CD14-positive monocyte (primary cell): ENCODE measurements at regions not wholly inside any gene's neighbourhood (a gene's known extent, or its start where the extent isn't known, plus 50 kb on each side); places are given as distances from the start of the nearest gene placed in this dataset.

Experiments used
- DNase-seq, 3 donors: peaks; one replicate each; pipeline ENCODE4 v3.0.0-alpha.2; 2011 to 2022
- H2AFZ ChIP-seq: 2 replicates; pipeline ENCODE4 v1.6.0; 2012; ENCODE audit warnings: mild to moderate bottlenecking, low read depth, low read length, inconsistent platforms; ENCODE audit not compliant: insufficient read depth, poor library complexity, severe bottlenecking
- H3K27ac ChIP-seq, 2 donors: 1 replicate in 1 of 2; 2 replicates in 1 of 2; pipeline ENCODE4 v1.5.1; 2012 to 2013; ENCODE audit warnings: low read length in 2 of 2, control low read depth in 1 of 2, inconsistent platforms in 1 of 2, low read depth in 1 of 2, mild to moderate bottlenecking in 1 of 2
- H3K27me3 ChIP-seq, 2 donors: one replicate each; pipeline versions ENCODE4 v1.6.0 to v1.6.1; 2011 to 2013; ENCODE audit warnings: low read length in 2 of 2; ENCODE audit not compliant: control insufficient read depth in 2 of 2, insufficient read depth in 2 of 2
- H3K36me3 ChIP-seq, 2 donors: replicated peaks in 1 of 2; 1 replicate in 1 of 2; 2 replicates in 1 of 2; pipeline versions ENCODE4 v1.5.1 to v1.6.1; 2012 to 2013; ENCODE audit warnings: low read length in 2 of 2, control low read depth in 1 of 2, inconsistent platforms in 1 of 2, mild to moderate bottlenecking in 1 of 2; ENCODE audit not compliant: insufficient read depth in 2 of 2, control insufficient read depth in 1 of 2
- H3K4me1 ChIP-seq, 2 donors: 1 replicate in 1 of 2; 2 replicates in 1 of 2; pipeline versions ENCODE4 v1.5.1 to v1.6.1; 2012 to 2013; ENCODE audit warnings: low read length in 2 of 2, control low read depth in 1 of 2, inconsistent platforms in 1 of 2, mild to moderate bottlenecking in 1 of 2, moderate library complexity in 1 of 2; ENCODE audit not compliant: insufficient read depth in 2 of 2, control insufficient read depth in 1 of 2
- H3K4me2 ChIP-seq: replicated peaks from 2 replicates; pipeline ENCODE3; 2012; ENCODE audit warnings: low read length, moderate library complexity, mild to moderate bottlenecking; ENCODE audit not compliant: poor library complexity, severe bottlenecking; ENCODE audit errors: extremely low read depth
- H3K4me3 ChIP-seq, 3 experiments: fragments of 200-600 bp in 1 of 3; sonication (generic) in 1 of 3; replicated peaks in 1 of 3; 1 replicate in 2 of 3; 2 replicates in 1 of 3; pipeline ENCODE4 v1.5.1; 2011 to 2013; ENCODE audit warnings: low read length in 3 of 3, mild to moderate bottlenecking in 3 of 3, control low read depth in 2 of 3, low read depth in 2 of 3, inconsistent platforms in 1 of 3, moderate library complexity in 1 of 3
- H3K79me2 ChIP-seq: 2 replicates; pipeline ENCODE4 v1.6.0; 2012; ENCODE audit warnings: mild to moderate bottlenecking, control low read depth, inconsistent platforms, low read length, moderate library complexity; ENCODE audit not compliant: insufficient read depth
- H3K9ac ChIP-seq: 2 replicates; pipeline ENCODE4 v1.6.0; 2017; ENCODE audit warnings: low read length, mild to moderate bottlenecking; ENCODE audit not compliant: insufficient read depth, poor library complexity, severe bottlenecking
- H3K9me3 ChIP-seq, 2 donors: replicated peaks in 1 of 2; 1 replicate in 1 of 2; 2 replicates in 1 of 2; pipeline versions ENCODE4 v1.5.1 to v1.6.1; 2012 to 2013; ENCODE audit warnings: low read length in 2 of 2, control low read depth in 1 of 2; ENCODE audit not compliant: control insufficient read depth in 1 of 2, insufficient read depth in 1 of 2
- H4K20me1 ChIP-seq: 2 replicates; pipeline ENCODE4 v1.6.0; 2012; ENCODE audit warnings: mild to moderate bottlenecking, low read length, control low read depth, moderate library complexity; ENCODE audit not compliant: insufficient read depth
- H3K27ac Mint-ChIP-seq, 7 donors: one replicate each; pipeline ENCODE4 v1.8.0; 2020; ENCODE audit warnings: mild to moderate bottlenecking in 7 of 7, mixed read lengths in 7 of 7, moderate library complexity in 6 of 7, inconsistent platforms in 2 of 7
- H3K27me3 Mint-ChIP-seq, 3 donors: one replicate each; pipeline ENCODE4 v1.8.0; 2021 to 2022; ENCODE audit warnings: low read depth in 3 of 3, mild to moderate bottlenecking in 3 of 3, mixed read lengths in 3 of 3, moderate library complexity in 3 of 3, inconsistent platforms in 1 of 3
- H3K36me3 Mint-ChIP-seq, 2 donors: one replicate each; pipeline ENCODE4 v1.8.0; 2020; ENCODE audit warnings: mixed read lengths in 2 of 2, inconsistent platforms in 1 of 2, mild to moderate bottlenecking in 1 of 2
- H3K4me1 Mint-ChIP-seq: one replicate; pipeline ENCODE4 v1.8.0; 2020; ENCODE audit warnings: mild to moderate bottlenecking, mixed read lengths
- H3K4me3 Mint-ChIP-seq, 2 donors: one replicate each; pipeline ENCODE4 v1.8.0; 2020; ENCODE audit warnings: mild to moderate bottlenecking in 2 of 2, mixed read lengths in 2 of 2, moderate library complexity in 1 of 2
- H3K9me3 Mint-ChIP-seq, 7 donors: one replicate each; pipeline ENCODE4 v1.8.0; 2020 to 2022; ENCODE audit warnings: mixed read lengths in 7 of 7, mild to moderate bottlenecking in 6 of 7, moderate library complexity in 6 of 7, inconsistent platforms in 2 of 7
- WGBS: methylation state at CpG from one replicate; pipeline ENCODE4 v1.1.5; 2013; ENCODE audit warnings: missing lambda C conversion rate; ENCODE audit not compliant: insufficient coverage; 5-methylcytosine and 5-hydroxymethylcytosine counted together
- intact Hi-C, 2 donors: fragments of 100-400 bp; cut with micrococcal nuclease; formaldehyde crosslinking; loops; one replicate each; pipeline versions ENCODE4 v1.15.0 to v1.15.1; 2023
- TF ChIP-seq, protein P1 (sequence below): fragments of 200-600 bp; IDR thresholded peaks from one replicate; pipeline ENCODE4 v1.8.0; 2022; ENCODE audit warnings: antibody characterized with exemption, mild to moderate bottlenecking

DNA sequence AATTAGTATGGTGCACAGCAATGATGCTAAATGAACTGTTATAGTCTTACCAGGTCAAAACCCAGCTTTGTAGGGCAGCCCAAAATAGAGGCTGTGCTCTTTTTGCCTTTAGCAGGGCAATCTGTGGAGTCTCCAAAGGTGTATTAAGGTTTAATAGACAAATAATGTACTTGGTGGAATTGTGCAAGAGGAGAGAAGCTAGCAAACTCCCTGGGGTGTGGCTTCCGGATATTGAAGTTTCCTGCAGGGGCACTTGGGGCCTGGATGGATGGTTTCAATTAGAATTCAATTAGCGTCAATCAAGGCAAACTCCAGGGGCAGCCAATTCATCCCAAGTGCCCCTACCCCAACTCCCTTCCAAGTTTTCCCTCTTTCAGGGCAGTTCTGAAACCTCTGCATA lies 285.8 kb downstream of the UTP18 start:
- WGBS: no CpG with 5 or more reads among the region's 2 CpGs
- no peaks in the 10 kb centered on the region for H3K36me3 Mint-ChIP-seq
- H3K9me3 ChIP-seq: no peaks in the 10 kb centered on the region
- H3K4me1 Mint-ChIP-seq: no peaks in the 10 kb centered on the region
- no peak overlapping the region for H3K9ac ChIP-seq
- H3K79me2 ChIP-seq: no peaks in the 10 kb centered on the region
- intact Hi-C loops: no loop called here
- H3K36me3 ChIP-seq: no peaks in the 10 kb centered on the region
- H3K27ac ChIP-seq: no peak overlapping the region
- H3K4me1 ChIP-seq: no peaks in the 10 kb centered on the region
- H3K27me3 ChIP-seq: no peaks in the 10 kb centered on the region
- H3K27me3 Mint-ChIP-seq: peaks cover 1 to 6% (median 5%) of the 10 kb centered on the region in 3 donors
- H3K4me3 Mint-ChIP-seq: no peak overlapping the region
- H3K4me3 ChIP-seq: no peak overlapping the region
- no peak overlapping the region for H2AFZ ChIP-seq
- TF ChIP-seq, protein P1, sequence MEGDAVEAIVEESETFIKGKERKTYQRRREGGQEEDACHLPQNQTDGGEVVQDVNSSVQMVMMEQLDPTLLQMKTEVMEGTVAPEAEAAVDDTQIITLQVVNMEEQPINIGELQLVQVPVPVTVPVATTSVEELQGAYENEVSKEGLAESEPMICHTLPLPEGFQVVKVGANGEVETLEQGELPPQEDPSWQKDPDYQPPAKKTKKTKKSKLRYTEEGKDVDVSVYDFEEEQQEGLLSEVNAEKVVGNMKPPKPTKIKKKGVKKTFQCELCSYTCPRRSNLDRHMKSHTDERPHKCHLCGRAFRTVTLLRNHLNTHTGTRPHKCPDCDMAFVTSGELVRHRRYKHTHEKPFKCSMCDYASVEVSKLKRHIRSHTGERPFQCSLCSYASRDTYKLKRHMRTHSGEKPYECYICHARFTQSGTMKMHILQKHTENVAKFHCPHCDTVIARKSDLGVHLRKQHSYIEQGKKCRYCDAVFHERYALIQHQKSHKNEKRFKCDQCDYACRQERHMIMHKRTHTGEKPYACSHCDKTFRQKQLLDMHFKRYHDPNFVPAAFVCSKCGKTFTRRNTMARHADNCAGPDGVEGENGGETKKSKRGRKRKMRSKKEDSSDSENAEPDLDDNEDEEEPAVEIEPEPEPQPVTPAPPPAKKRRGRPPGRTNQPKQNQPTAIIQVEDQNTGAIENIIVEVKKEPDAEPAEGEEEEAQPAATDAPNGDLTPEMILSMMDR: no peak
- no peak overlapping the region for H3K27ac Mint-ChIP-seq
- no peaks in the 10 kb centered on the region for H4K20me1 ChIP-seq
- peaks cover 0 to 5% (median 2%) of the 10 kb centered on the region in 7 donors for H3K9me3 Mint-ChIP-seq
- no peak overlapping the region for H3K4me2 ChIP-seq
- no peak for DNase-seq

DNA sequence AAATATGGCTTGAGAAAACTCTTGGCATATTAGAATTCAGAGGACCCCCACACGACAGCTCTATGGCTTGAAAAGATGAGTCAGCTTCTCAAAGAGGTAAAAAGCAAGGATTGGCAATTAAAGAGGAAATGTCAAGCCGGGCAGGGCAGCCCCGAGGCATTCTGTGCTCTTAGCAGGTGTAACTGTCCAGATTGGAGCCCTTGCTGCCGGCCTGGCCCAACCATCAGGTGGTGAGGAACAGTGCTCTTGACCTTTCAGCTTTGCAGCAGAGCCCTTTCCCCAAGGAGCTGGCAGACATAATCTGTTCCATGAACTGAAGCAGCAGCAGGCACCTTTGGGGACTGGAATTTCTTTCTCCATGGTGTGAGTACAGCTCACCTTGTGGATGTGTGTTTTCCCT lies 287.8 kb downstream of the UTP18 start:
- WGBS: 68% methylated on average over 3 of the region's 4 CpGs

More for the DNA sequence above, 287.8 kb downstream of the UTP18 start:
- H3K36me3 ChIP-seq: no peaks in the 10 kb centered on the region
- Mint-ChIP-seq H3K27me3 (peaks cover 1 to 6% (median 5%) of the 10 kb centered on the region in 3 donors), H3K9me3 (peaks cover 0 to 5% (median 2%) of the 10 kb centered on the region in 7 donors), H3K27ac (no peak overlapping the region), H3K4me3 (no peak overlapping the region), H3K4me1 (no peaks in the 10 kb centered on the region), H3K36me3 (no peaks in the 10 kb centered on the region)
- H3K4me2 ChIP-seq: no peak overlapping the region
- no peak overlapping the region for H3K27ac ChIP-seq
- no peaks in the 10 kb centered on the region for H3K27me3 ChIP-seq
- H4K20me1 ChIP-seq: no peaks in the 10 kb centered on the region
- no peak overlapping the region for H2AFZ ChIP-seq
- H3K9me3 ChIP-seq: no peaks in the 10 kb centered on the region
- TF ChIP-seq, protein P1: no peak
- intact Hi-C loops: no loop called here
- H3K4me1 ChIP-seq: no peaks in the 10 kb centered on the region
- no peak overlapping the region for H3K4me3 ChIP-seq
- no peak for DNase-seq
- H3K9ac ChIP-seq: no peak overlapping the region
- H3K79me2 ChIP-seq: no peaks in the 10 kb centered on the region
